ENCODE measurements at regions not wholly inside any gene's neighbourhood (a gene's known extent, or its start where the extent isn't known, plus 50 kb on each side); places are given as distances from the start of the nearest gene placed in this dataset.

GRCh38 chr18:41170346-41170745 is 784.7 kb upstream of the PIK3C3 start:
- intact Hi-C loops (cut with micrococcal nuclease; ENCODE audit: unreplicated experiment), result no loop called here
- no peak overlapping the region for H3K4me3 Mint-ChIP-seq (ENCODE audit: unreplicated experiment)
- no peak overlapping the region for H3K27ac Mint-ChIP-seq (ENCODE audit: unreplicated experiment)
- H3K27me3 Mint-ChIP-seq (ENCODE audit: insufficient read depth, unreplicated experiment), result no peaks in the 10 kb centered on the region
- H3K9me3 Mint-ChIP-seq (ENCODE audit: unreplicated experiment), result no peaks in the 10 kb centered on the region
- BruUV-seq (replicated peaks), result no TSS peak
- TF ChIP-seq, protein P1, sequence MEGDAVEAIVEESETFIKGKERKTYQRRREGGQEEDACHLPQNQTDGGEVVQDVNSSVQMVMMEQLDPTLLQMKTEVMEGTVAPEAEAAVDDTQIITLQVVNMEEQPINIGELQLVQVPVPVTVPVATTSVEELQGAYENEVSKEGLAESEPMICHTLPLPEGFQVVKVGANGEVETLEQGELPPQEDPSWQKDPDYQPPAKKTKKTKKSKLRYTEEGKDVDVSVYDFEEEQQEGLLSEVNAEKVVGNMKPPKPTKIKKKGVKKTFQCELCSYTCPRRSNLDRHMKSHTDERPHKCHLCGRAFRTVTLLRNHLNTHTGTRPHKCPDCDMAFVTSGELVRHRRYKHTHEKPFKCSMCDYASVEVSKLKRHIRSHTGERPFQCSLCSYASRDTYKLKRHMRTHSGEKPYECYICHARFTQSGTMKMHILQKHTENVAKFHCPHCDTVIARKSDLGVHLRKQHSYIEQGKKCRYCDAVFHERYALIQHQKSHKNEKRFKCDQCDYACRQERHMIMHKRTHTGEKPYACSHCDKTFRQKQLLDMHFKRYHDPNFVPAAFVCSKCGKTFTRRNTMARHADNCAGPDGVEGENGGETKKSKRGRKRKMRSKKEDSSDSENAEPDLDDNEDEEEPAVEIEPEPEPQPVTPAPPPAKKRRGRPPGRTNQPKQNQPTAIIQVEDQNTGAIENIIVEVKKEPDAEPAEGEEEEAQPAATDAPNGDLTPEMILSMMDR (IDR thresholded peaks at IDR 0.05; ENCODE audit: insufficient read depth in 1 of 2, low read depth in 1 of 2, low read length in 1 of 2, severe bottlenecking in 1 of 2, unreplicated experiment in 1 of 2), result no peak
- POLR2A ChIA-PET, result no interaction called here
- Histone ChIP-seq H3K4me3 (ENCODE audit: low read depth, low read length) (no peak overlapping the region), H3K4me1 (no peaks in the 10 kb centered on the region), H3K36me3 (ENCODE audit: control insufficient read depth, insufficient read depth, low read length) (no peaks in the 10 kb centered on the region), H3K9me3 (no peaks in the 10 kb centered on the region), H3K27me3 (replicated peaks; ENCODE audit: control insufficient read depth, insufficient read depth, low read length) (no peaks in the 10 kb centered on the region)
- no peaks in the 10 kb centered on the region for H3K4me1 Mint-ChIP-seq (ENCODE audit: low read depth, unreplicated experiment)
- no peaks in the 10 kb centered on the region for H3K36me3 Mint-ChIP-seq (ENCODE audit: insufficient read depth, unreplicated experiment)
- CTCF ChIA-PET, result no interaction called here
- DNase-seq, result no peak

DNA sequence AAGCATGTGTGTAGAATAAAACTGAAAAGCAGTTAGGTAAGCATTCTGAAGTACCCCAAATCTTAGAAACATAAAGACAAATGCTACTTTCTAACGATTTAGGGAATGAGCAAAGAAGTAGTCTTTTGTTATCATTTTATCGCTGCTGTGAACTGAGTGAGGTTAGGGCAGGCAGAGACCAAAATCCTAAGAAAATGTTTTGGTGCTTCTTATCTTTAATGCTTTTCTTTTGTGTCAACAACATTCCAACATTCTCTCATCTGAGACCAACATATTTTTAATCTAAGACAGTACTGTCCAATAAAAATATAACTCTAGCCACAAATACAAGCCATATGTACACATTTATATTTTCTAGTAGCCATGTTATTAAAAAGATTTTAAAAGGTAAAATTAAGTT is 789.4 kb upstream of the PIK3C3 start:
- DNase-seq, result no peak
- Mint-ChIP-seq H3K9me3 (ENCODE audit: unreplicated experiment) (no peaks in the 10 kb centered on the region), H3K4me3 (ENCODE audit: unreplicated experiment) (no peak overlapping the region), H3K27me3 (ENCODE audit: insufficient read depth, unreplicated experiment) (peaks cover 6% of the 10 kb centered on the region), H3K27ac (ENCODE audit: unreplicated experiment) (no peak overlapping the region), H3K36me3 (ENCODE audit: insufficient read depth, unreplicated experiment) (no peaks in the 10 kb centered on the region), H3K4me1 (ENCODE audit: low read depth, unreplicated experiment) (no peaks in the 10 kb centered on the region)
- Histone ChIP-seq H3K4me1 (no peaks in the 10 kb centered on the region), H3K9me3 (no peaks in the 10 kb centered on the region), H3K27me3 (replicated peaks; ENCODE audit: control insufficient read depth, insufficient read depth, low read length) (no peaks in the 10 kb centered on the region), H3K4me3 (ENCODE audit: low read depth, low read length) (no peak overlapping the region), H3K36me3 (ENCODE audit: control insufficient read depth, insufficient read depth, low read length) (no peaks in the 10 kb centered on the region)
- intact Hi-C loops (cut with micrococcal nuclease; ENCODE audit: unreplicated experiment), result no loop called here
- POLR2A ChIA-PET, result no interaction called here
- BruUV-seq (replicated peaks), result no TSS peak
- TF ChIP-seq, protein P1 (IDR thresholded peaks at IDR 0.05; ENCODE audit: insufficient read depth in 1 of 2, low read depth in 1 of 2, low read length in 1 of 2, severe bottlenecking in 1 of 2, unreplicated experiment in 1 of 2), result no peak
- CTCF ChIA-PET, result no interaction called here

DNA sequence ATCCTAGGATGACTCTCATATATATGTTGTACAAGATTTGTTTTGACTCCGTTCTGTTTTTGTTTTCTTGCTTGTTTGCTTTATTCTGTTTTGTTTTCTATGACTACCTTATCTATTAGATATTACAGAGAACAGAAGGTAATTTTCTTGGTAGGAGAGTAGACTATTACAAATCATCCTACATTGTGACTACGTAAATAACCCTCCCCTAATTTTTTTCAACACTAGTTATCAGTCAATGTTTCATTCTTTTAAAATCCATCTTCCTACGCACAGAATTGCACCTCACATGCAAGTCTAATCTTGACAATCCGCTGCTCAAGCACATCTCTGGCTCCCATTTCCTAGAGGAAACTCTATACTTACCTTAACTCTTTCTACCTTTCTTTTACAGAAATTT is 792.3 kb upstream of the PIK3C3 start:
- H3K4me1 Mint-ChIP-seq (ENCODE audit: low read depth, unreplicated experiment), result no peaks in the 10 kb centered on the region
- intact Hi-C loops (cut with micrococcal nuclease; ENCODE audit: unreplicated experiment), result no loop called here
- TF ChIP-seq, protein P1 (IDR thresholded peaks at IDR 0.05; ENCODE audit: insufficient read depth in 1 of 2, low read depth in 1 of 2, low read length in 1 of 2, severe bottlenecking in 1 of 2, unreplicated experiment in 1 of 2), result no peak
- ChIA-PET CTCF (no interaction called here), POLR2A (no interaction called here)
- H3K27ac Mint-ChIP-seq (ENCODE audit: unreplicated experiment), result no peak overlapping the region
- DNase-seq, result no peak
- H3K36me3 ChIP-seq (ENCODE audit: control insufficient read depth, insufficient read depth, low read length), result no peaks in the 10 kb centered on the region
- BruUV-seq (replicated peaks), result no TSS peak
- no peaks in the 10 kb centered on the region for H3K9me3 Mint-ChIP-seq (ENCODE audit: unreplicated experiment)
- no peaks in the 10 kb centered on the region for H3K4me1 ChIP-seq
- no peaks in the 10 kb centered on the region for H3K9me3 ChIP-seq
- peaks cover 6% of the 10 kb centered on the region for H3K27me3 Mint-ChIP-seq (ENCODE audit: insufficient read depth, unreplicated experiment)
- H3K4me3 ChIP-seq (ENCODE audit: low read depth, low read length), result no peak overlapping the region
- no peak overlapping the region for H3K4me3 Mint-ChIP-seq (ENCODE audit: unreplicated experiment)
- H3K36me3 Mint-ChIP-seq (ENCODE audit: insufficient read depth, unreplicated experiment), result no peaks in the 10 kb centered on the region
- no peaks in the 10 kb centered on the region for H3K27me3 ChIP-seq (replicated peaks; ENCODE audit: control insufficient read depth, insufficient read depth, low read length)

Data from Caco-2 (cell line).